ENCODE measurements at regions not wholly inside any gene's neighbourhood (a gene's known extent, or its start where the extent isn't known, plus 50 kb on each side); places are given as distances from the start of the nearest gene placed in this dataset.

GRCh38 chr2:83695037-83695436 lies 764.0 kb downstream of the SUCLG1 start:
- Histone ChIP-seq H3K27ac (no peak overlapping the region), H3K4me1 (no peaks in the 10 kb centered on the region), H3K36me3 (no peaks in the 10 kb centered on the region), H3K27me3 (no peaks in the 10 kb centered on the region), H3K9me3 (no peaks in the 10 kb centered on the region), H3K4me3 (no peak overlapping the region)
- intact Hi-C loops (cut with DNase I; ENCODE audit: low total_unique reads): no loop called here
- peak in 1 of 2 donors; percentile 27 for DNase-seq (ENCODE audit: low spot score in 2 of 2)
- TF ChIP-seq POLR2AphosphoS5 (IDR thresholded peaks at IDR 0.05) (no peak), POLR2A (IDR thresholded peaks at IDR 0.05) (no peak), CTCF (IDR thresholded peaks at IDR 0.05) (no peak)

GRCh38 chr2:83689402-83689801 lies 769.7 kb downstream of the SUCLG1 start:
- Histone ChIP-seq H3K9me3 (no peaks in the 10 kb centered on the region), H3K4me1 (no peaks in the 10 kb centered on the region), H3K27me3 (no peaks in the 10 kb centered on the region), H3K27ac (no peak overlapping the region), H3K36me3 (no peaks in the 10 kb centered on the region), H3K4me3 (no peak overlapping the region)
- intact Hi-C loops (cut with DNase I; ENCODE audit: low total_unique reads): no loop called here
- TF ChIP-seq CTCF (IDR thresholded peaks at IDR 0.05): no peak
- no peak for DNase-seq (ENCODE audit: low spot score in 2 of 2)

GRCh38 chr2:83686863-83687262 lies 772.2 kb downstream of the SUCLG1 start:
- DNase-seq (ENCODE audit: low spot score in 2 of 2): peak in 1 of 2 donors; percentile 20
- intact Hi-C loops (cut with DNase I; ENCODE audit: low total_unique reads): no loop called here
- Histone ChIP-seq H3K9me3 (no peaks in the 10 kb centered on the region), H3K27me3 (no peaks in the 10 kb centered on the region), H3K4me1 (no peaks in the 10 kb centered on the region), H3K4me3 (no peak overlapping the region), H3K27ac (no peak overlapping the region), H3K36me3 (no peaks in the 10 kb centered on the region)
- no peak for TF ChIP-seq CTCF (IDR thresholded peaks at IDR 0.05)
- TF ChIP-seq POLR2AphosphoS5 (IDR thresholded peaks at IDR 0.05): no peak
- no peak for TF ChIP-seq POLR2A (IDR thresholded peaks at IDR 0.05)

- TF ChIP-seq POLR2A (IDR thresholded peaks at IDR 0.05) (no peak), CTCF (IDR thresholded peaks at IDR 0.05) (no peak), POLR2AphosphoS5 (IDR thresholded peaks at IDR 0.05) (no peak)
- Histone ChIP-seq H3K4me3 (no peak overlapping the region), H3K36me3 (no peaks in the 10 kb centered on the region), H3K27ac (no peak overlapping the region), H3K9me3 (no peaks in the 10 kb centered on the region), H3K27me3 (no peaks in the 10 kb centered on the region), H3K4me1 (no peaks in the 10 kb centered on the region)
- intact Hi-C loops (cut with DNase I; ENCODE audit: low total_unique reads): loop anchor here (5.0 kb wide), 1 partner anchor 463 kb away; no protein-coding TSS in a partner anchor
- DNase-seq (ENCODE audit: low spot score in 2 of 2): no peak
Observed at GRCh38 chr2:83674050-83674449, 785.0 kb downstream of the SUCLG1 start.

- TF ChIP-seq CTCF (IDR thresholded peaks at IDR 0.05): no peak
- no peak for TF ChIP-seq POLR2AphosphoS5 (IDR thresholded peaks at IDR 0.05)
- no peak for TF ChIP-seq POLR2A (IDR thresholded peaks at IDR 0.05)
- Histone ChIP-seq H3K9me3 (no peaks in the 10 kb centered on the region), H3K4me3 (no peak overlapping the region), H3K4me1 (no peaks in the 10 kb centered on the region), H3K27me3 (no peaks in the 10 kb centered on the region), H3K27ac (no peak overlapping the region), H3K36me3 (no peaks in the 10 kb centered on the region)
- intact Hi-C loops (cut with DNase I; ENCODE audit: low total_unique reads): no loop called here
- no peak for DNase-seq (ENCODE audit: low spot score in 2 of 2)
Observed at GRCh38 chr2:83665894-83666293, 793.2 kb downstream of the SUCLG1 start.

All from breast epithelium (tissue), 4 donors.